ENCODE measurements at regions not wholly inside any gene's neighbourhood (a gene's known extent, or its start where the extent isn't known, plus 50 kb on each side); places are given as distances from the start of the nearest gene placed in this dataset.

DNA sequence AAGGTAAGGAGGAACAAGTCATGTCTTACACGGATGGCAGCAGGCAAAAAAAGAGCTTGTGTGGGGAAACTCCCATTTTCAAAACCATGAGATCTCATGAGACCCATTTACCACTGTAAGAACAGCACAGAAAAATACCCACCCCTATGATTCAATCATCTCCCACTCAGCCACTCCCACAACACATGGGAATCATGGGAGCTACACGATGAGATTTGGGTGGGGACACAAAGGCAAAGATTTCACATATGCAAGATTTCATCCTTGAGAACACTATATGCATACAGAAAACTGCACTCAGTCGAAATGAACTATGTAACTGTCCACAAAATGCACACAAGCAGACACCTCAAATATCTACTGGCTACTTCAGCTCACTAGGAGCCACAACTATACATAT, 480.6 kb upstream of the BTBD3 start:
- DNase-seq: no peak

DNA sequence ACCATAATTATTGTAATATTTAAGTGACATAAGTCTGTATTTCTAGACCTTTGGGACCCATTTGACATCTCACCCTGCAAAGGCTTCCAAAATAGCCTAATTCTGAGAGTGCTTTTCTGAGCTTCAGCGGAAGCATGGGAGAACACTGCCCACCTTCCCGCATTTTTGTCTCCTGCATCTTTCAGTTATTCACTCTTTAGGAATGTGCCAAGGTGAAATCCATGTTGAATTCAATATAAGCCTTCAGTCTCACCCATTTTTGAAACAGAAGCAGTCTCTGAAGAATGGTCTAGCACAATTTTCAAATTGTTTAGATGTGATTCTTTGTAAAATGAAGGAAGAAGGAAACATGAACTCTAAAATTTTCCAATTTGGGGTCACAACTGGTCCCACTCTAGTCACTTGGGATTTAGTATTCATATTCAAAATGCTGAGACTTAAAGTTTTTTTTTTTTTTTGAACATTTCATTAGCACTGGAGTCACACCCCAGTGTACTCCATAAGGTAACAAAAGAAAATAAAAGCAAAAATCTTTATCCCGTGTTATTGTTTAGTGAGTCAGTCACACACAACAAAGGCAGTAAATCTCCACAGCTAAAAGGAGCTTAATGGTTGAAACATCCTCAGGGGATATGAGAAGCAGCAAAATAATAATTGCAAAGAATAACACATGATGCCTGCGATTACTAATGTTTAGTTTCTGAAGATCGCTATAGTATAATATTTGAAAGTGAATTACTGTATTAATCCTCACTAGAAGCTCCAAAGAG, 479.9 kb upstream of the BTBD3 start:
- DNase-seq: no peak

DNA sequence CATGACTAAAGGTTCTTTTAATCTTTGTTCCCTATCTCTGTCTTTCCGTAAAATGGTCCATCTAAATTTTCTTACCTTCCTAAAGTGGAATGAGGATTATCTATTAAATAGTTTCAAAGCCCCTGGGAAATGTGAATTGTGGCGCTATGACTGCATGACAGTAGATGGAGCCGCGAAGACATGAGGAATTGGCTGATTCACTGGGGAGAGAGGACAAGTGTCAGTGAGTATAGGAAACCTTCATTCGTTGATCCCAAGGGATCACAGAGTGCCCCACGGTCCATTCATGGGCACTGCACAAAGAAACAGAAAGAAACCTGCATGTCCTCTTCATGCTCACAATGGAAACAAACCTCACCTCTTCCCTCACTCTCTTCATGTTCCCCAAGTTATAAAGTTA, 479.3 kb upstream of the BTBD3 start:
- no peak for DNase-seq

DNA sequence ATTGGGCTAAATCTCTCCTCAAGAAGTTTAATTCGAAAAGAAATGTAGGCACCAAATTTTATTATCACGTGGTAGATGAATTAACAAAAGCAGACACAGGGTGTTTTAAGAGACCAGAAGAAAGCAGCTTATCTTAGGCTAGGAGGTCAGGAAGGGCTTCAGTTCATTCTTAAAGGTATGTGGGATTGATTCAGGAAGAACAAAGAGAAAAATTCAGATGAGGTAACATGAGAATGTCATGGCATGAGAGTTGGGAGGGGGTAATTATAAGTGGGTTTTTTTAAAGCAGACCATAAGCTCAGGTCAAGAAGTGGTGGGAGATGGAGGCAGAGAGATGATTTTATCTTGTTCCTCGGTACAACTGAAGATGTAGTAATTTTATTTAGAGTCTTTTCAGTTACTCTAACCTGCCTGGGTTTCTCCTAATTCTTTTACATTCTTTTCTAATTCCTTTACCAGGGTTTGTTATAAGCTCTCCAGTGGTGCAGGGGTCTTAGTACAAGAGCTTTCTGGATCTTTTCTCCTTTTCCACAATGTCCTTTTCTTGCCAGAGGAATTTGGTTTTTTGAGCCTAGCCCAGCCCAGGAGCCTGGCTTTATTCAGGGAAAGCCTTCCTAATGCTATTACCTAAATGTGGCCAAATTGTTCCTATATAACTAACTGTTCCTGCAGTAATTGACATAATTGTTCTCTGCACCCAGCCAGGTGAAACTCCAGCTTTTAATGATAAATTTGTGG, 474.1 kb upstream of the BTBD3 start:
- DNase-seq: no peak

DNA sequence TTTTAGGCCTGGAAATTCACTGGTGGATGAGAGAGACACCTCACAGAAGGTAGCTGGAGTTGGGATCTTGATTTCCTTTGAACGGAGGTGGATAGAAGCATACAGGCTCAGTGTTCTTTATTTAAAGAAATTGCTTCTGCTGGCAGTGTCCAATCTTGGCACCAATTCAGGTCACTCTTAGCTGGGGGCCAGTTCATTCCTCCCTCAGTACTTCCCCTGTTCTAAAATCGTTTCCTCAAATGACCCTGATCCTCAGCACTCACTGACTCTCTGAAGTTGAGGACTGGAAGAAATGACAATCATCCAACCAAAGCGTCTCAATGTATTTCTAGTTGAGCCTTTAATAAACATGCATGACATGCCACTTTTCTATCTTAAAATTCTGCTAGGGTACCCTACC, 472.5 kb upstream of the BTBD3 start:
- no peak for DNase-seq

DNA sequence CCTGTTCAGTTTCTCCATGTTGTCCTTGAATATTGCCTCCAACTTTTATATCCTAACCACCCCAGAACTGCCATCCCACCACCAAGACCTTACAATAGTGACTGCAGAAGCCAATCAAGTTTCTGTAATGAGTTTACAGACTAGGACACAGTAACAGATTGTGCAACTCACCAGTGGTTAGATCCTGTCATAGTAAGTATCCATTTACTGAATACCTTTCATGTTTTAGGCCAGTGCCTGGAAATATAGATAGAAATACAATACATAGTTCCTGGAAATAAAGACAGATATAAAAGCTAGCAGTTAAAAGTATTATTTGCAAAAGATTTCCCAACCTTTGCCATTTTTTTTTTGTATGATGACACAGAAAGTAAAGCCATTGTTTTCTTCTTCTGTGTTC, 471.8 kb upstream of the BTBD3 start:
- DNase-seq: no peak

DNA sequence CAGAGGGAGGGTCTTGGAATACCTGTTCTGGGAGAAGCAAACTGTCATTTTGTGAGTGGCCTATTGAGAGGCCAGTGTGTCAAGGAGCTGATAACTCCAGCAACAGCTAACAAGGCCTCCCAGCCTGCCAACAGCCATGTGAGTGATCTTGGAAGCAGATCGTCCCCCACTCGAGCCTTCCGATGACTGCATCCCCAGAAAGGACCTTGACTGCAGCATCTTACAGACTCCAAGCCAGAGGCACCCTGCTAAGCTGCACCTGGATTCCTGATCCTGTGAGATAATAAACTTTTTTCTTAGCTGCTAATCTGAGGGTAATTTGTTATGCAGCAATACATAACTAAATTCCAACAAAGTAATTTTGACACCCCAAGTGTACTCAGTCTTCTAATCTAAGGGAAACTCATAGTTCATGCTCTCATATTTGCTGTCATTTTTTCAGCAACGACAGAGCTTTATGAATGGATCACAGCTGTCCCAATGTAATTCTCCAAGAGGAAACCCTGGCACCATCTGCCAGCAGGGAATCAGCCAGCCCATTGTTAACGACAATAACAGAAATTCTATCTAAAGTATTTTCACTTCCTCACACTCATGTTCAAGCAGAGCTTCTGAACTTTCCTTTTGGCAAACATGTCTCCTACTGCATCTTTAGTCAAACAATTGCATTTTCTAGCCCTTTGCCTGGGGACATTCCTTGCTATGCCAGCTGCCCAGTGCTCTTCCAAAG, 470.2 kb upstream of the BTBD3 start:
- DNase-seq: no peak

DNA sequence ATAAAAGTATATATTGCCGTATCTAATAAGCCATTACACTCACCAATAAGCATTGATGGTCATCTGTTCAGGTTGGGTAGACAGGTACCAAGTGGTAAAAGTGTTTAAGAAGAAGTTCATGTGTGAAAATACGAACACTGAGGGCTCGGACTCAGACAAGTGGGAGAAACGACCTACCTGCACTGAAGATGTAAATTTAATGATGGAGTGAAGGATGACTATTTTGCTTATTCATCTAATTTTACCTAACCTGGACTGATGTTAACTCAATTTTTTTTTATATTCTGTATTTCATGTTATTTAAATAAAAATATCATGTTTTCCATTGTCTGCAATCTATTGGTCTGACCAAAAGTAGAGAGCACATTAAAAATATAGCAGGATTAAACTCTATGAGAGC, 469.1 kb upstream of the BTBD3 start:
- DNase-seq: no peak

DNA sequence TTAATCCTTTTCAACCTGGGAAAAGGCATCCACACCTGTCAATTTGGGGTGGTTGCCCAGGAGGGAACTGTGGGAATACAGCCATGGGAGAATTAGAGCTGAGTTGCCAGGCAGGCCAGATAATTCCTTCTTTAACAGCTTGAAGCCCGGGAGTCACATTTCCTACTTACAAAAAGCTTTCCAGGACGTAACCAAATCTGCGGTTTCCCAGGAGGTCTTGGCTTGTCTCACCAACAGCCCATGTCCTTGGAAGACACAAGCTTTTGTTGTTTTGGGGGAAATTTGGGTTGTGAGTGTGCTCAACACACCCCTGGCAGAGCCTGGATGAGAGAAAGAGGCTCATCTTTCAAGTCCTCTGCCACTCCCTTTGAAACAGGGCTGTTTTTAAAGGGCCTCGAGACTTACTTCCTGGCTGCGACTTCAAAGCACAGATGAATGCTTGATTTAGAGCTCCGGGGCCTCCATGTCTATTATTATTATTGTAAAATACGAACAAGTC, 465.9 kb upstream of the BTBD3 start:
- DNase-seq: no peak

DNA sequence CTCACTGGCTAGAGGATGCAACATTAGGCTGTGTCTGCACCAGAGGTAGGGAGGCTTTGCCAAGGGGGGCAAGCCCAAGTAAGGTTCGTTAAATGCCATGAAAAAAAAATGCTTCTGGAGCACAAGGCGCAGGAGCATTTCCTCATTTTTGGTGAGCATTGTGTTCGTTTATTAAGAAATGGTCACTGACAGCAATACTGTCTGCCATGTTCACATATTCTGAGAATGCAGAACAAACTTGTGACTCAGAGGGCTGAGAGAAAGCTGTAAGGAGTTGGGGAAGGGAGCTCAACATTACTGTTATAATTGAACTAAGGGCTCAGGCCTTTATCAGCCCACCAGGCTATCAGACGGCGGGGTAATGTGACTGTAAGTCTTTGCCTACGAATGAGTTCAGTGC, 465.4 kb upstream of the BTBD3 start:
- no peak for DNase-seq

DNA sequence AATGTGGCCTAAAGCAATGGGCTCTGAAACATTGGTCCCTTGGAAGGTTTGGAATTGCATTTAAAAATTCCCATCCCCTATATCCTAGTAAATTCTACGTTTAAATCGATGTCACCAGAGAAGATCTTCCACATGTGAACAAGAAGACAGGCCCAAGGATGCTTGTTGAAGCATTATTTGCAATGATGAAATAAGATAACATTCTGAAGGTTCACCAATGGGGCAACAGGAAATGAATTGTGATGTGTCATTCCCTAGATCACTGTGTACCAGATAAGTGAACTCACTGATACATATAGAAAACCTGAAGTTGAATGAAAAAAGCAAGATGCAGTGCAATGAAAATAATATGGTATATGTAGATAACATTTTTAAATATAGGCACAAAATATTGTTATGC, 464.3 kb upstream of the BTBD3 start:
- no peak for DNase-seq

DNA sequence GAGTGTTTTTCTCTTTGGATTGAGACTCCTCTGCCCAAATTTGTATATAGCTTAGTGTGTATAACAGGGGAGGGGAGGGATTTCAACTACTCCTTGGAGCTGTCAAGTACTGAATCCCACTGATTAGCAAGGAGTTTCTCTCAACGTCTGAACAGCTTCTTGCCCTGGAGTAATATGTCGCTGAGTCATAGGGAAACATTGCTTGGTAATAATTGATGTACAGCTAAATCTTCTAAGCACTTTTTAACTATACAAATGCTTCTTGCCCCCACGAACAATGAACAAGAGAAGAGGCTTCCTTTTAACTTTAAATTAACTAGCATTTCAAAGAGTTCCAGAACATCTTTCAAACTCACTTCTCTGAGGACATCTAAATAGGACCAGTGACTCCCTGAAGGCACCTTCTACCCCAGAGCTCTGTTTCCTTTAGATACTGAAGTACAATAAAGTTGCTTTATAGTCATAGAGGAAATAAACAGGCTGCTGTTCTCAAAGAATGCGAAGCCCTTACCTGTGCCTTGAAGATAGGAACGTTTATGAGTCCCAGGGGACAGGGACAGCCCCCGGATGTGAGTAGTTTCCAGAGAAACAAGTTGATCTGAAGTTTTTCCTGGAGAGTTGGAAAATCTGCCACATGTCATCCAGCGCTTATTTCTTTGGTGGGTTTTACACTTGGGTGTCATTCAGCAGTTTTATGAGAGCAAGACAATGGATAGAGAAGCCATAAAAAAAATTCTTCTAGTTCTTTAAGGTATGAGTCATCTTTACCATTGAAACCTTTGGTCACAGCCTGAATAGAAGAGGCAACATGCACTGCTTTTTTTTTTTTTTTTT, 462.5 kb upstream of the BTBD3 start:
- no peak for DNase-seq

DNA sequence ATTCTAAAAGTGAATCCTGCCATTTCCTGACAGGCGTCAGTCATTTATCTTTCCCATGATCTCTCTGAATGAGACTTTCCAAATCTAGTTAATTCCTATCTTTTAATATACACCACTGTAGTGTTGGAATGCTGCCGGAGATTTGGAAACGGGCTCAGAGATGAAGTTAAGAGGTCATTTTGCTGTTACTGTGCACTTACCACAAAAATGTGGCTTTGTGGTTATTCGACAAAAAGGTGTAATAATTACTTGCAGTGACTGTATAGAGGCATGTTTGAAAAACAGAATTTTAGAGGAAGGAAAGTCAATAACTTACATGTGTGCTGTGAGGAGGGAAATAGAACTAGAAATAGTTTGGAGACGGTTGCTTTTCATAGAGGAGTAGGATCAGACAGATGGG, 460.2 kb upstream of the BTBD3 start:
- DNase-seq: no peak

DNA sequence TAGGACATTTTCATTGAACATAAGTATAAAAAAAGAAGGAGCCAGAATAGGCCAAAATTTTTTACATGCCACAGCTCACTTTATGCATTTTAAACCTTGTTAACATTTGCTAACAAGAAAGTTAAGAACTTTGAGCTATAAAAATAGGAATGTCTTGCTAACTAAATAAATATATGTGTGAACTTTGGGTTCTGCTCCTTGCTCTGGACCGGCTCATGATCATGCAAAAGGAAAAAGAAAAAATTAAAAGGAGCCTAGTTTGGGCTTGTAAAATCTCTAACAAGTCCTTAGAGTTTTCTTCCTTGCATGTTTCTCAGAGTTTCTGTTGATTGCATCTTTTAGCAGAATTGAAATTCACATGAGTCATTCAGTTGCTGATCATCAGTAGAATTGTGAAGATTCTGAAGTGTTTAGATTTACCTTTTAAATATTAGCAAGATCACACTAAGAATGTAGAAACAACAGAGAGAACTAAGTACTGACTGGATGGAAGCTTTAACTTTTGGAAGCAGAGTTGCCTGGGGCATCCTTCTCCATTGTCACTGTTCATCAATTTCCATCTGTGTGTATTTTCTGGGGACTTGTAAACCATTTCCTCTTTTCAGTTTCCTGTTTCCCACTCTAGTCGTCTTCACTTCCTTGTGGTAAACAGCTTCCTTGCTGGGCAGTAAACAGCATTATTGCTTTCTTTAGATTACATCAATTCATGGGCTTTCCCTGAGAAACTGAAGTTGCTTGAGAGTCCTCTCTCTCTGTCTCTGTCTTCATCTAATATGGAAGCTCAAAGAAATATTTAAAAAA, 458.4 kb upstream of the BTBD3 start:
- no peak for DNase-seq

DNA sequence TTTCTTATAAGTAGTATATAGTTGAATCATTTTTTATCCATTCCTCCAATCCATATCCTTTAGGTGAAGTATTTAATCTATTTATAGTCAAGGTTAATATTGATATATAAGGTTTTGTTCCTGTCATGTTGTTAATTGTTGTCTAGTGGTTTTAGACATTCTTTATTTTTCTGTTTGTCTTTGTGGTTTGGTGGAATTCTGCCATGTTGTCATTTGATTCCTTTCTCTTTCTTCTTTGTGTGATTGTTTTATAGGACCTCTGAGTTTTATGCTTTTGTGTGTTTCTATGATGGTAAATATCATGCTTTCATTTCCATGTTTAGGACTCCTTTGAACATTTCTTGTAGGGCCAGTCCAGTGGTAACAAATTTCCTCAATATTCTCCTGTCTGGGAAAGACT, 450.3 kb upstream of the BTBD3 start:
- DNase-seq: no peak

DNA sequence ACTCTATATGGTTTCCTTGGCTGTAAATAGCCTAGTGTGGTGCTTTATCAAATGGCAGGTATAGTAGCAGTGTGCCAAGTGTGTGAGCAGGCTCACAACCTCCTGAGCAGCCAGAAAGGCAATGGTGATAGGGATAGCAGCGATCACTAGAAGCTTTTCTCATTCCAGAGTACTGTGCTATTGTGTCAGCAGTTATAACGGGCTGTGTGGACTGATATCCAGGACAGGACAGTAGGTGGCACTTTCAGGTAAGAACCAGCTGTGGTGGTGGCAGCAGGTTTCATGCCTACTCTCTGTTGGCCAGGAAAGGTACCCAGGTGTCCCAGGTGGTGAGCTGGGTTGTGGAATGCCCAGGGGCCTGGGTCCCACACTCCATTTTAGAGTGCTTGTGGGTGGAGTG, 448.8 kb upstream of the BTBD3 start:
- no peak for DNase-seq

DNA sequence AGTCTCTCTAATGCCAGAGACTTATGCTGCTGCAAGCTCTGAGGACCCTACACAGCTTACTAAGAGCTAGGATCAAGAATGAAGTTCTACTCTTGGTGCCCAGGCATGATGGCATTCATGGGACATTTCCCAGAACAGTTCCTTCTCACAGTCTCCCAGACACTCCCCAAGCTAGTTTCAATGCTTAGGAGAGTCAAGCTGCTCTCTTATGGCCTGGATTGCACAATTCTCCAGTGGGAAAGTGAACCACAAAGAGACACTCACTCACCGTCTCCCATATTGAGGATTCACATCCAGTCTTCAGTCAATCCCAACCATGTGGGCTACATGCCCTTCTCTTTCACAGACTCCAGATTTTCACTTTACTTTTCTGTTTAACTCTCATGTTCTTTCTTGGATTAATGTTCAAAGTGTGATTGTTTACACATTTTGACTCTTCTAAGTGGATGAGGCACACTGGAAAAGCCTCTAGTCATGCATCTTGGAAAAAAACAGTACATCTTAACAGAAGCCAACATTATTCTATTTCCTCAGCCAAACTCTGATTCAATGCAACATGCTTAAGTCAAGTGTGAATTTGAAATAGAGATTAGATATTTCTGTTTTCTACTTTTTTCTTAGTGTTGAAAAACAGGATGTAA, 447.8 kb upstream of the BTBD3 start:
- no peak for DNase-seq

DNA sequence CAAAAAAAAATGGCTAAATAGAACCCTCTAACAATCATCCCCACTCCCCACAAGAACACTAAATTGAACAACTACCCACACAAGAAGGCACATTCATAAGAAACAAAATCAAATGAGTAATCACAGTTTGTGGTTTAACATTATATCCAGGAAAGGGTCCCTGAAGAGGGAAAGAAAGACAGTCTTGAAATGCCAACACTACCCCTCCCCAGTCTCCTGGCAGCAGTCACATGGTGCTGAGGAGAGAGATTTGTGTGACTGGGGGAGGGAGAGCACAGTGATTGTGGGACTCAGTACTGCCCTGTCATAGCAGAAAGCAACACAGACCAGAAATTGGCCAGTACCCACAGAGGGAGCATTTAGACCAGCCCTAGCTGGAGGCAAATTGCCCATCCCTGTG, 443.7 kb upstream of the BTBD3 start:
- no peak for DNase-seq

DNA sequence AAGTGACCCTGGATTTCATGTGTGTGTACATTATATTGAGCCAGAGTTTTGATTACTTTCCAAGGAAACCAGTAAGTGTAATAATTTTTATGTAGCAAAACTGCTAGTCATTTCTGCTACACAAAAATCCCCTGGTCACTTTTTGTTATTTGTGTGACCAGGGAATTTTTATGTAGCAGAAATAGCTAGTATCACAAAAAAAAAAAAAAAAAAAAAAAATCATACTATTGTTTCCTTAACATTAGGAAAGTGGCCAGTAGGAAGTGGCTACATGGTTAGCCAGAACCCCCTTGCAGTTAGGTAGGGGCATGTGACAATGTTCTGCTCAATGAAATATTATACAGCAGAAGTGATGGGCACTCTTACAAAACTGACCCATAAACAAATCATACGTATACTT, 434.0 kb upstream of the BTBD3 start:
- DNase-seq: no peak

DNA sequence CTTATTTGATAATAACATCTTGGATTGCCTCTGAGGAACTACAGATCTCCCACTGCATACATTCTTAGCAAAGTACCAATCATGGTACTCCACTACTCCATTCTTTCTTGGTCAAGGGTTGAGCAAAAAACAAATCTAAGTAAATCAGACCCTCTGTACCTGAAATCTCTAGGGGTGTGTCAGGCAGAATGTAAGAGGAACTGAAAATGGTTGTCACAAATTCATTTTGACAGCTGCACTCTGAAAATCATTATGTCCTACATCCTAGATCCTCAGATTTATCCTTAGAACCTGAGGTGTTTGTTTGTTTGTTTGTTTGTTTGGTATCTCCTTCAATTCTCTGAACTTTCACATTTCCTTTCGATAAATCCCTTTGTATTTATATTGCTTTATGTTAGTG, 433.2 kb upstream of the BTBD3 start:
- no peak for DNase-seq

DNA sequence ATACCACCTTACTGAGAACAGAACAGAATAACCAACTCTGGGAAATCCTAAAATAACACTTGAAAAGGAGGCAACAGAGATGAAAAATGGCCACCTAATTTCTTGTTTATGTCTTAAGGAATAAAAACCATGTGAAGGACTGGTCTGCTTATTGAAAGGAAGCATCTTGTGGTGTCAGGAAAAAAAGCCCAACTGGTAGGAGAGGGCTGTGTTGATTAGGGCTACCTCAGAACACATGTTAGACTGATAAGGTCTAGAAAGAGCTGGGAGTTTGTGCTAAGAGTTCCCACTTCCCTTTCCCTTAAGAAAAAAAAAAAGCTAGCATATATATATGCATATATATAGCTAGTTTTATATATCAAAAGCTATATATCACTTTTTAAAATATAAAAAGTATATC, 425.3 kb upstream of the BTBD3 start:
- DNase-seq: no peak

DNA sequence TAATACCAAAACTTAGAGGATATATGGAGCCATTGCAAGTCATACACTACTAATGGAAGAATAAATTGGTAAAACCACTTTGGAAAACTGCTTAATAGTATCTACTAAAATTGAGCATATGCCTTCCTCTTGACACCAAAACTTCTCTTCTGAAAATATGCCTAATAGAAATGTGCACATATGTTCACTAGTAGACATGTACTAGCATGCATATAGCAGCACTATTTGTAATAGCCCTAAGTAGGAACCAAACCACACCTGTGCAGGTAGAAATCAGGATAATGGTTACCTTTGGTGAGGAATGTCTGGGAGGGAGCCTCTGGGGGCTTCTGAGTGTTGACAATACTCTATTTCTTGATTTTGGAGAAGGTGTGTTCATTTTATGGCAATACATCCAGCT, 424.8 kb upstream of the BTBD3 start:
- DNase-seq: no peak
